Kidney epithelial cell (primary cell): ENCODE measurements at regions not wholly inside any gene's neighbourhood (a gene's known extent, or its start where the extent isn't known, plus 50 kb on each side); places are given as distances from the start of the nearest gene placed in this dataset.

Experiments
- DNase-seq: peaks from one replicate; pipeline ENCODE4 v3.0.0-alpha.2; 2010; ENCODE audit warnings: low read depth
- H3K27me3 ChIP-seq: 2 replicates; pipeline ENCODE4 v1.6.0; 2011; ENCODE audit warnings: low read length; ENCODE audit not compliant: control insufficient read depth, insufficient read depth
- H3K36me3 ChIP-seq: 2 replicates; pipeline ENCODE4 v1.5.1; 2011; ENCODE audit warnings: low read length; ENCODE audit not compliant: control insufficient read depth, insufficient read depth
- H3K4me3 ChIP-seq: 2 replicates; pipeline ENCODE4 v1.5.1; 2011; ENCODE audit warnings: low read depth, mild to moderate bottlenecking, control low read depth, low read length
- TF ChIP-seq, protein P1 (sequence below): IDR thresholded peaks from 2 replicates; pipeline ENCODE4 v1.5.1; 2011; ENCODE audit warnings: mild to moderate bottlenecking, moderate library complexity, low read length, control low read depth, inconsistent platforms; ENCODE audit not compliant: insufficient read depth, poor library complexity, severe bottlenecking

DNA sequence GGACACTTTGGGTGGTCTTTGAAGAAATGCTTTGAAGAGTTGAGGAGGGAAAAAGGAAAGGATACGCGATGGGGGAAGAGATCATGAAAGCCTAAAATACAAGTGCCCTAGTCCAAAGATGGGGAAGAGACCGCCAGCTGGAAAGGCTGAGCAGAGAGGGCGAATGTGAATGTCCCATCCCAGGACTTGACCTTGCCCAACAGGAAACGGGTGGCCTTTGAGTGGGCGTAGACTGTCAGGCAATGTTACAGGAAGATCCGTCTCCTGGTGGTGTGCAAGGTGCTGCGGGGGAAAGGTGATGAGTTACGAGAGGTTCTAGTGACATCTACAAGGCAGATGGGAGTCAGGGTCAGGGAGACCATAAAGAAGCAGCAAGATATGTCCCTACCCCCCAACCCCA is 55.0 kb upstream of the TBXT start:
- no peak for DNase-seq
- TF ChIP-seq, protein P1, sequence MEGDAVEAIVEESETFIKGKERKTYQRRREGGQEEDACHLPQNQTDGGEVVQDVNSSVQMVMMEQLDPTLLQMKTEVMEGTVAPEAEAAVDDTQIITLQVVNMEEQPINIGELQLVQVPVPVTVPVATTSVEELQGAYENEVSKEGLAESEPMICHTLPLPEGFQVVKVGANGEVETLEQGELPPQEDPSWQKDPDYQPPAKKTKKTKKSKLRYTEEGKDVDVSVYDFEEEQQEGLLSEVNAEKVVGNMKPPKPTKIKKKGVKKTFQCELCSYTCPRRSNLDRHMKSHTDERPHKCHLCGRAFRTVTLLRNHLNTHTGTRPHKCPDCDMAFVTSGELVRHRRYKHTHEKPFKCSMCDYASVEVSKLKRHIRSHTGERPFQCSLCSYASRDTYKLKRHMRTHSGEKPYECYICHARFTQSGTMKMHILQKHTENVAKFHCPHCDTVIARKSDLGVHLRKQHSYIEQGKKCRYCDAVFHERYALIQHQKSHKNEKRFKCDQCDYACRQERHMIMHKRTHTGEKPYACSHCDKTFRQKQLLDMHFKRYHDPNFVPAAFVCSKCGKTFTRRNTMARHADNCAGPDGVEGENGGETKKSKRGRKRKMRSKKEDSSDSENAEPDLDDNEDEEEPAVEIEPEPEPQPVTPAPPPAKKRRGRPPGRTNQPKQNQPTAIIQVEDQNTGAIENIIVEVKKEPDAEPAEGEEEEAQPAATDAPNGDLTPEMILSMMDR, result no peak
- H3K36me3 ChIP-seq, result no peaks in the 10 kb centered on the region
- peaks cover 8% of the 10 kb centered on the region for H3K27me3 ChIP-seq
- no peak overlapping the region for H3K4me3 ChIP-seq

DNA sequence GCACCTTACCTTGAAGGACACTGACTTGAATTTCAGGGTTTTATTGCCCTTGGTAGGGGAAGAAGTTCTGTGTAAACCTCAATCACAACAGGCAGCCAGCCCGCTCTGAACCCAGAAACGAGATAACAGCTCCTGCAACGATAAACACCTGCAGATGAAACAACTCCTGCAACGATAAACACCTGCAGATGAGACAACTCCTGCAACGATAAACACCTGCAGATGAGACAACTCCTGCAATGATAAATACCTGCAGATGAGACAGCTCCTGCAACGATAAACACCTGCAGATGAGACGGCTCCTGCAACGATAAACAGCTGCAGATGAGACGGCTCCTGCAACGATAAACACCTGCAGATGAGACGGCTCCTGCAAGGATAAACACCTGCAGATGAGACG is 54.0 kb upstream of the TBXT start:
- DNase-seq, result no peak
- peaks cover 5% of the 10 kb centered on the region for H3K27me3 ChIP-seq
- H3K4me3 ChIP-seq, result no peak overlapping the region
- no peaks in the 10 kb centered on the region for H3K36me3 ChIP-seq
- TF ChIP-seq, protein P1, result no peak

DNA sequence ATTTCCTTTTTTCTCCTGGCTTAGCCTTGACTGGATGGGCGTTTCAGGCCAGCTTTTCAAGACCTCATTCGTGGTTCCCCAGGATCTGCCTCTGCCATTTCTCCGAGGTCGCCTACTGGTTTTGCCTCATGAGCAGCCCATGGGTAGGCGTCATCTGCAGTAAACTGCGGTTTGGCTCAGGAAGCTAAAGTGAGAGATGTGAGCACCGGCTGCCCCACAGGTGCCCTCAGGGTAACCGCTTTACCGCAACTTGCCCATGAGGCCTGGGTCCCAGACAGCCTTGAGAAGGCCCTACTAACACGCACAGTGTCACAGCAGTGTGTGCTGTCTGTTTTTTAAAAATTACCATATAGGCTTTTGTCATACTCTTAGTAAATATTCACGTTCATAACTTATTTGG is 53.4 kb upstream of the TBXT start:
- DNase-seq, result no peak
- Histone ChIP-seq H3K36me3 (no peaks in the 10 kb centered on the region), H3K27me3 (peaks cover 3% of the 10 kb centered on the region), H3K4me3 (no peak overlapping the region)
- TF ChIP-seq, protein P1, result no peak
